ENCODE measurements at regions not wholly inside any gene's neighbourhood (a gene's known extent, or its start where the extent isn't known, plus 50 kb on each side); places are given as distances from the start of the nearest gene placed in this dataset.

- TF ChIP-seq ZNF274 (IDR thresholded peaks at IDR 0.05; ENCODE audit: borderline replicate concordance, extremely low read depth, low read length) (no peak), SP2 (IDR thresholded peaks at IDR 0.05; ENCODE audit: low read length) (no peak), RXRA (IDR thresholded peaks at IDR 0.05; ENCODE audit: insufficient read depth, low read depth, low read length) (no peak), SIN3A (conservative IDR thresholded peaks at IDR 0.05 in 1 of 2, IDR thresholded peaks at IDR 0.05 in 1 of 2; ENCODE audit: low read depth in 1 of 2, low read length in 2 of 2) (peak; percentile 52 to 65; a peak in 2 of 4 replicates), POLR2AphosphoS5 (IDR thresholded peaks at IDR 0.05; ENCODE audit: low read depth, low read length) (no peak), POU5F1 (IDR thresholded peaks at IDR 0.05; ENCODE audit: low read depth, low read length) (0 out of 2 replicates have a peak, but pooled peaks have one; percentile 31), SIRT6 (IDR thresholded peaks at IDR 0.05; ENCODE audit: low read length) (no peak), SP4 (IDR thresholded peaks at IDR 0.05; ENCODE audit: low read length) (no peak), EP300 (IDR thresholded peaks at IDR 0.05; ENCODE audit: borderline replicate concordance in 1 of 2, low read depth in 2 of 2, low read length in 2 of 2) (peak in 1 of 2 experiments; percentile 42; a peak in 1 of 3 replicates), GTF2F1 (IDR thresholded peaks at IDR 0.05; ENCODE audit: borderline replicate concordance, low read depth, low read length) (no peak), TEAD4 (IDR thresholded peaks at IDR 0.05; ENCODE audit: low read depth, low read length) (0 out of 2 replicates have a peak, but pooled peaks have one; percentile 3), TCF12 (IDR thresholded peaks at IDR 0.05; ENCODE audit: low read depth, low read length) (peak; percentile 77), MAX (IDR thresholded peaks at IDR 0.05) (peak; percentile 82), ASH2L (IDR thresholded peaks at IDR 0.05; ENCODE audit: low read length) (peak; percentile 61), KDM5A (IDR thresholded peaks at IDR 0.05; ENCODE audit: low read length) (no peak), BCL11A (IDR thresholded peaks at IDR 0.05; ENCODE audit: low read depth in 2 of 2, low read length in 2 of 2) (no peak)
- TF ChIP-seq, protein P1, sequence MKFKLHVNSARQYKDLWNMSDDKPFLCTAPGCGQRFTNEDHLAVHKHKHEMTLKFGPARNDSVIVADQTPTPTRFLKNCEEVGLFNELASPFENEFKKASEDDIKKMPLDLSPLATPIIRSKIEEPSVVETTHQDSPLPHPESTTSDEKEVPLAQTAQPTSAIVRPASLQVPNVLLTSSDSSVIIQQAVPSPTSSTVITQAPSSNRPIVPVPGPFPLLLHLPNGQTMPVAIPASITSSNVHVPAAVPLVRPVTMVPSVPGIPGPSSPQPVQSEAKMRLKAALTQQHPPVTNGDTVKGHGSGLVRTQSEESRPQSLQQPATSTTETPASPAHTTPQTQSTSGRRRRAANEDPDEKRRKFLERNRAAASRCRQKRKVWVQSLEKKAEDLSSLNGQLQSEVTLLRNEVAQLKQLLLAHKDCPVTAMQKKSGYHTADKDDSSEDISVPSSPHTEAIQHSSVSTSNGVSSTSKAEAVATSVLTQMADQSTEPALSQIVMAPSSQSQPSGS (IDR thresholded peaks at IDR 0.05; ENCODE audit: low read length), result peak; percentile 40; the same call in 1 of the 2 replicates
Observed at GRCh38 chr9:89677702-89678395, 73.0 kb downstream of the GADD45G start (continued).

Data from H1 (cell line).